OCI-LY7 (cell line): ENCODE measurements at regions not wholly inside any gene's neighbourhood (a gene's known extent, or its start where the extent isn't known, plus 50 kb on each side); places are given as distances from the start of the nearest gene placed in this dataset.

Experiments
- CTCF ChIP-seq: fragments of 200-600 bp; sonication (generic); conservative IDR thresholded peaks from 2 replicates; pipeline ENCODE4 v1.5.1; 2014; ENCODE audit warnings: mild to moderate bottlenecking, antibody characterized with exemption, low read length, moderate library complexity, mixed read lengths
- EZH2phosphoT487 ChIP-seq: fragments of 200-600 bp; sonication (generic); IDR thresholded peaks from 2 replicates; pipeline ENCODE4 v1.6.1; 2018; ENCODE audit warnings: low read depth, borderline replicate concordance, mild to moderate bottlenecking, mixed run types, antibody characterized with exemption, low read length, moderate library complexity, mixed read lengths

GRCh38 chr10:9922126-9922870, 1095.4 kb upstream of the CELF2 start:
- no peak for TF ChIP-seq CTCF
- no peak for TF ChIP-seq EZH2phosphoT487
